GM12878 (cell line): ENCODE measurements at regions not wholly inside any gene's neighbourhood (a gene's known extent, or its start where the extent isn't known, plus 50 kb on each side); places are given as distances from the start of the nearest gene placed in this dataset.

Experiments used
- ATAC-seq: fragments of 200-7000 bp; cut with Tn5 transposase; 3 replicates; pipeline ENCODE4 v1.9.1; 2020; ENCODE audit warnings: mild to moderate bottlenecking, moderate library complexity
- BruUV-seq: library from RNA; stranded (reverse); fragments of 400-500 nt; replicated peaks from 2 replicates; lab custom pipeline; 2021; lab: Mats Ljungman, UMichigan
- CTCF ChIA-PET: fragments of 300-600 bp; sonication (Branson Sonifier 250); formaldehyde crosslinking; extraction: SDS; loops from one replicate; lab custom pipeline; 2021; ENCODE audit warnings: inconsistent platforms; lab: Yijun Ruan, JAX
- POLR2A ChIA-PET: fragments of 350-600 bp; formaldehyde crosslinking; extraction: SDS; loops from one replicate; lab custom pipeline; 2021; ENCODE audit warnings: inconsistent platforms; lab: Charles Lee
- RAD21 ChIA-PET: fragments of 300-600 bp; sonication (Branson Sonifier 250); formaldehyde crosslinking; loops from one replicate; lab custom pipeline; 2023; ENCODE audit warnings: antibody characterized with exemption; ENCODE audit not compliant: unreplicated experiment; lab: Charles Lee
- SMC1A ChIA-PET: fragments of 300-600 bp; sonication (Branson Sonifier 250); formaldehyde crosslinking; loops from one replicate; lab custom pipeline; 2023; ENCODE audit not compliant: unreplicated experiment, uncharacterized antibody; lab: Charles Lee
- DNase-seq: peaks from one replicate; pipeline ENCODE4 v3.0.0-alpha.2; 2011; ENCODE audit warnings: low read depth, low spot score
- FAIRE-seq: peaks from 3 replicates; lab custom pipeline; 2011; peaks lifted over from hg19 to GRCh38; lab: Jason Lieb, UNC
- H2AFZ ChIP-seq: 2 replicates; pipeline ENCODE4 v1.6.0; 2011; ENCODE audit warnings: low read depth, low read length, control low read depth; ENCODE audit not compliant: control insufficient read depth
- H3K27ac ChIP-seq: 2 replicates; pipeline ENCODE4 v1.5.1; 2011; ENCODE audit warnings: control low read depth; ENCODE audit not compliant: control insufficient read depth, insufficient read depth
- H3K27me3 ChIP-seq, 2 experiments: replicated peaks in 1 of 2; 2 replicates each; pipeline versions ENCODE4 v1.6.0 to v1.6.1; 2011; ENCODE audit warnings: low read length in 1 of 2; ENCODE audit not compliant: control insufficient read depth in 2 of 2, insufficient read depth in 2 of 2
- H3K36me3 ChIP-seq, 2 experiments: 2 replicates each; pipeline ENCODE4 v1.5.1; 2011; ENCODE audit warnings: low read length in 1 of 2; ENCODE audit not compliant: control insufficient read depth in 2 of 2, insufficient read depth in 2 of 2
- H3K4me1 ChIP-seq: 2 replicates; pipeline ENCODE4 v1.6.1; 2011; ENCODE audit warnings: mild to moderate bottlenecking, low read length, moderate library complexity, mixed read lengths; ENCODE audit not compliant: control insufficient read depth, insufficient read depth
- H3K4me2 ChIP-seq: 2 replicates; pipeline ENCODE4 v1.6.0; 2011; ENCODE audit warnings: control low read depth; ENCODE audit not compliant: control insufficient read depth, insufficient read depth
- H3K4me3 ChIP-seq: fragments of 200-600 bp; sonication (generic); 2 replicates; pipeline ENCODE4 v1.5.1; 2016
- H3K79me2 ChIP-seq: 2 replicates; pipeline ENCODE4 v1.6.0; 2011; ENCODE audit warnings: low read length; ENCODE audit not compliant: control insufficient read depth, insufficient read depth
- H3K9ac ChIP-seq: 2 replicates; pipeline ENCODE4 v1.8.0; 2011; ENCODE audit warnings: low read length, control low read depth, mixed read lengths; ENCODE audit not compliant: control insufficient read depth, insufficient read depth
- H3K9me3 ChIP-seq: replicated peaks from 3 replicates; pipeline ENCODE4 v1.5.1; 2011; ENCODE audit warnings: mild to moderate bottlenecking, low read length; ENCODE audit not compliant: control insufficient read depth, insufficient read depth
- H4K20me1 ChIP-seq: 2 replicates; pipeline ENCODE4 v1.6.0; 2011; ENCODE audit not compliant: control insufficient read depth, insufficient read depth
- CREM ChIP-seq: IDR thresholded peaks from 2 replicates; pipeline ENCODE4 v1.6.1; 2014; ENCODE audit warnings: antibody characterized with exemption, low read depth
- IKZF1 ChIP-seq: fragments of 450-650 bp; conservative IDR thresholded peaks from 2 replicates; pipeline ENCODE4 v1.6.1; 2017; ENCODE audit warnings: antibody characterized with exemption, mild to moderate bottlenecking
- IKZF2 ChIP-seq, 2 experiments: fragments of 450-650 bp; IDR thresholded peaks; 2 replicates each; pipeline ENCODE4 v1.6.1; 2017; ENCODE audit warnings: mild to moderate bottlenecking in 2 of 2, moderate library complexity in 2 of 2
- KAT2A ChIP-seq: conservative IDR thresholded peaks from 2 replicates; pipeline ENCODE4 v1.6.1; 2011; ENCODE audit warnings: low read depth, low read length; ENCODE audit not compliant: control insufficient read depth
- NRF1 ChIP-seq: conservative IDR thresholded peaks from 2 replicates; pipeline ENCODE4 v1.6.1; 2011; ENCODE audit warnings: mild to moderate bottlenecking, low read depth, low read length, improper control_type of control experiment
- PAX5 ChIP-seq: IDR thresholded peaks from 2 replicates; pipeline ENCODE4 v1.6.1; 2011; ENCODE audit warnings: low read depth, low read length, borderline replicate concordance
- PML ChIP-seq: IDR thresholded peaks from 2 replicates; pipeline ENCODE4 v1.6.1; 2012; ENCODE audit warnings: low read length, inconsistent platforms
- POLR2A ChIP-seq: IDR thresholded peaks from 2 replicates; pipeline ENCODE4 v1.6.1; 2011; ENCODE audit warnings: low read depth, mild to moderate bottlenecking, low read length
- RAD51 ChIP-seq: fragments of 450-650 bp; IDR thresholded peaks from 2 replicates; pipeline ENCODE4 v1.6.1; 2016; ENCODE audit warnings: moderate library complexity, mild to moderate bottlenecking, inconsistent platforms
- RCOR1 ChIP-seq: conservative IDR thresholded peaks from 2 replicates; pipeline ENCODE4 v1.6.1; 2012; ENCODE audit warnings: low read depth, low read length, improper control_type of control experiment
- SMAD5 ChIP-seq: IDR thresholded peaks from 2 replicates; pipeline ENCODE4 v1.6.1; 2016; ENCODE audit warnings: antibody characterized with exemption, low read depth
- SUPT20H ChIP-seq: IDR thresholded peaks from 2 replicates; pipeline ENCODE4 v1.6.1; 2011; ENCODE audit warnings: low read depth, mild to moderate bottlenecking, low read length, moderate library complexity, borderline replicate concordance; ENCODE audit not compliant: control insufficient read depth
- ZNF217 ChIP-seq: fragments of 450-650 bp; IDR thresholded peaks from 2 replicates; pipeline ENCODE4 v1.6.1; 2017; ENCODE audit warnings: antibody characterized with exemption, mild to moderate bottlenecking
- ZNF384 ChIP-seq: IDR thresholded peaks from 2 replicates; pipeline ENCODE4 v1.6.1; 2012; ENCODE audit warnings: low read depth, mild to moderate bottlenecking, low read length, improper control_type of control experiment, borderline replicate concordance
- ZNF622 ChIP-seq: fragments of 450-650 bp; IDR thresholded peaks from 2 replicates; pipeline ENCODE4 v1.6.1; 2017; ENCODE audit warnings: mild to moderate bottlenecking, inconsistent platforms
- WGBS: methylation state at CpG from one replicate; pipeline ENCODE4 v1.1.6; 2016; ENCODE audit warnings: low lambda C conversion rate; ENCODE audit not compliant: insufficient replicate concordance, insufficient coverage; ENCODE audit errors: missing lambda C conversion rate; 5-methylcytosine and 5-hydroxymethylcytosine counted together
- in situ Hi-C: fragments of 300-500 bp; cut with MboI; formaldehyde crosslinking; loops from 9 replicates; pipeline ENCODE4 v1.14.3; 2018; ENCODE audit warnings: mixed read lengths
- intact Hi-C: fragments of 100-400 bp; cut with micrococcal nuclease; formaldehyde crosslinking; loops from one replicate; pipeline ENCODE4 v1.14.2; 2022; ENCODE audit not compliant: unreplicated experiment
- TF ChIP-seq, protein P1 (sequence below): fragments of 450-650 bp; IDR thresholded peaks from 2 replicates; pipeline ENCODE4 v1.6.1; 2016; ENCODE audit warnings: mild to moderate bottlenecking
- TF ChIP-seq, protein P2 (sequence below): fragments of 450-650 bp; IDR thresholded peaks from 2 replicates; pipeline ENCODE4 v1.6.1; 2016; ENCODE audit warnings: mild to moderate bottlenecking
- TF ChIP-seq, protein P3 (sequence below): fragments of 450-650 bp; IDR thresholded peaks from 2 replicates; pipeline ENCODE4 v1.6.1; 2017; ENCODE audit warnings: low read depth, mild to moderate bottlenecking, moderate library complexity

DNA sequence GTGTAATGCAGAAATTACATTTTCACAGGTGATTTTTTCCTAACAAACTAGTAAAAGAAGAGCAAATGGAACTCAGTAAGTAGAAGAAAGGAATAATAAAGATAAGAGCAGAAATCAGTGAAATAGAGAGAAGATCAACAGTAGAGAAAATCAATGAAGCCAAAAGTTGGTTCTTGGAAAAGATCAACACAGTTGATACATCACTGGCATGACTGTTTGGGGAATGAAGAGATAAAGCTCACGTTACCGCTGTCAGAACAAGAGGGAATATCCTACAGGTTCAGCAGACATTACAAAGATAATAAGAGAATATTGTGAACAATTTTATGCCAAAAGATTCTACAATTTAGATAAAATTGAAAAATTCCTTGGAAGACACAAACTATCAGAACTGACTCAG lies 146.4 kb downstream of the ACTR3B start:
- 98% methylated on average over 2 of the region's 2 CpGs for WGBS
- in situ Hi-C loops: no loop called here
- BruUV-seq: no TSS peak
- Histone ChIP-seq H3K79me2 (no peaks in the 10 kb centered on the region), H3K4me2 (no peak overlapping the region), H3K36me3 (no peaks in the 10 kb centered on the region), H3K9me3 (no peaks in the 10 kb centered on the region), H3K4me1 (no peaks in the 10 kb centered on the region)
- POLR2A ChIA-PET: no interaction called here
- ATAC-seq (no peak), DNase-seq (no peak)
- intact Hi-C loops: no loop called here
- TF ChIP-seq ZNF384: no peak
- no peak for TF ChIP-seq PAX5
- TF ChIP-seq IKZF2 (IDR thresholded peaks at IDR 0.05): no peak
- TF ChIP-seq SMAD5: no peak
- TF ChIP-seq RAD51: no peak
- TF ChIP-seq ZNF622: no peak
- TF ChIP-seq RCOR1: no peak
- TF ChIP-seq SUPT20H: no peak
- TF ChIP-seq, protein P1, sequence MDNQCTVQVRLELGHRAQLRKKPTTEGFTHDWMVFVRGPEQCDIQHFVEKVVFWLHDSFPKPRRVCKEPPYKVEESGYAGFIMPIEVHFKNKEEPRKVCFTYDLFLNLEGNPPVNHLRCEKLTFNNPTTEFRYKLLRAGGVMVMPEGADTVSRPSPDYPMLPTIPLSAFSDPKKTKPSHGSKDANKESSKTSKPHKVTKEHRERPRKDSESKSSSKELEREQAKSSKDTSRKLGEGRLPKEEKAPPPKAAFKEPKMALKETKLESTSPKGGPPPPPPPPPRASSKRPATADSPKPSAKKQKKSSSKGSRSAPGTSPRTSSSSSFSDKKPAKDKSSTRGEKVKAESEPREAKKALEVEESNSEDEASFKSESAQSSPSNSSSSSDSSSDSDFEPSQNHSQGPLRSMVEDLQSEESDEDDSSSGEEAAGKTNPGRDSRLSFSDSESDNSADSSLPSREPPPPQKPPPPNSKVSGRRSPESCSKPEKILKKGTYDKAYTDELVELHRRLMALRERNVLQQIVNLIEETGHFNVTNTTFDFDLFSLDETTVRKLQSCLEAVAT: no peak
- TF ChIP-seq, protein P2, sequence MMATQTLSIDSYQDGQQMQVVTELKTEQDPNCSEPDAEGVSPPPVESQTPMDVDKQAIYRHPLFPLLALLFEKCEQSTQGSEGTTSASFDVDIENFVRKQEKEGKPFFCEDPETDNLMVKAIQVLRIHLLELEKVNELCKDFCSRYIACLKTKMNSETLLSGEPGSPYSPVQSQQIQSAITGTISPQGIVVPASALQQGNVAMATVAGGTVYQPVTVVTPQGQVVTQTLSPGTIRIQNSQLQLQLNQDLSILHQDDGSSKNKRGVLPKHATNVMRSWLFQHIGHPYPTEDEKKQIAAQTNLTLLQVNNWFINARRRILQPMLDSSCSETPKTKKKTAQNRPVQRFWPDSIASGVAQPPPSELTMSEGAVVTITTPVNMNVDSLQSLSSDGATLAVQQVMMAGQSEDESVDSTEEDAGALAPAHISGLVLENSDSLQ: no peak
- no peak for TF ChIP-seq NRF1
- no peak for TF ChIP-seq PML
- no peak for TF ChIP-seq IKZF1
- no peak for TF ChIP-seq ZNF217
- TF ChIP-seq, protein P3, sequence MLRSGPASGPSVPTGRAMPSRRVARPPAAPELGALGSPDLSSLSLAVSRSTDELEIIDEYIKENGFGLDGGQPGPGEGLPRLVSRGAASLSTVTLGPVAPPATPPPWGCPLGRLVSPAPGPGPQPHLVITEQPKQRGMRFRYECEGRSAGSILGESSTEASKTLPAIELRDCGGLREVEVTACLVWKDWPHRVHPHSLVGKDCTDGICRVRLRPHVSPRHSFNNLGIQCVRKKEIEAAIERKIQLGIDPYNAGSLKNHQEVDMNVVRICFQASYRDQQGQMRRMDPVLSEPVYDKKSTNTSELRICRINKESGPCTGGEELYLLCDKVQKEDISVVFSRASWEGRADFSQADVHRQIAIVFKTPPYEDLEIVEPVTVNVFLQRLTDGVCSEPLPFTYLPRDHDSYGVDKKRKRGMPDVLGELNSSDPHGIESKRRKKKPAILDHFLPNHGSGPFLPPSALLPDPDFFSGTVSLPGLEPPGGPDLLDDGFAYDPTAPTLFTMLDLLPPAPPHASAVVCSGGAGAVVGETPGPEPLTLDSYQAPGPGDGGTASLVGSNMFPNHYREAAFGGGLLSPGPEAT: no peak
- no peak for TF ChIP-seq KAT2A
- no peak for TF ChIP-seq CREM
- TF ChIP-seq POLR2A: no peak
- TF ChIP-seq, all 136 proteins: peak for 0
- ChIA-PET RAD21 (no interaction called here), CTCF (no interaction called here), SMC1A (no interaction called here)
- no peak for FAIRE-seq
- H3K9ac ChIP-seq: no peak overlapping the region
- H3K4me3 ChIP-seq: no peak overlapping the region
- H4K20me1 ChIP-seq: no peaks in the 10 kb centered on the region
- no peak overlapping the region for H3K27ac ChIP-seq
- no peaks in the 10 kb centered on the region; a peak in 1 of 4 replicates for H3K27me3 ChIP-seq
- H2AFZ ChIP-seq: no peak overlapping the region
